NCI-H1930 (cell line): ENCODE measurements at regions not wholly inside any gene's neighbourhood (a gene's known extent, or its start where the extent isn't known, plus 50 kb on each side); places are given as distances from the start of the nearest gene placed in this dataset.
"Not testable (repeated sequence)": the region's sequence is repeated elsewhere in the genome, so short reads cannot be mapped to it uniquely, and the experiment has no call there.

Experiments used
- DNase-seq, 2 experiments: peaks; one replicate each; lab custom pipeline; 2025; lab: John Stamatoyannopoulos, UW

DNA sequence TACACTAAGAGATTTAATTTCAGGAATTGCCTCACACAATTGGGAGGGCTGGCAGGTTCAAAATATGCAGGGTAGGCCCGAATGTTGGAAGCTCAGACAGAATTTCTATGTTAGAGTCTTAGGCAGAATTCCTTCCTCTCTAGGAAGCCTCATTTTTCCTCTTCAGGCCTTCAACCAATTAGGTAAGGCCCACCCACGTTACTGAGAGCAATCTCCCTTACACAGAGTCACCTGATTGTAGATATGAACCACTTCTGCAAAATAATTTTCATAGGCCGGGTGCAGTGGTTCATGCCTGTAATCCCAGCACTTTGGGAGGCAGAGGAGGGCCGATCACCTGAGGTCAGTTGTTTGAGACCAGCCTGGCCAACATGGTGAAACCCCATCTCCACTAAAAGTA, 50.2 kb upstream of the HIVEP1 start:
- DNase-seq, result no peak

DNA sequence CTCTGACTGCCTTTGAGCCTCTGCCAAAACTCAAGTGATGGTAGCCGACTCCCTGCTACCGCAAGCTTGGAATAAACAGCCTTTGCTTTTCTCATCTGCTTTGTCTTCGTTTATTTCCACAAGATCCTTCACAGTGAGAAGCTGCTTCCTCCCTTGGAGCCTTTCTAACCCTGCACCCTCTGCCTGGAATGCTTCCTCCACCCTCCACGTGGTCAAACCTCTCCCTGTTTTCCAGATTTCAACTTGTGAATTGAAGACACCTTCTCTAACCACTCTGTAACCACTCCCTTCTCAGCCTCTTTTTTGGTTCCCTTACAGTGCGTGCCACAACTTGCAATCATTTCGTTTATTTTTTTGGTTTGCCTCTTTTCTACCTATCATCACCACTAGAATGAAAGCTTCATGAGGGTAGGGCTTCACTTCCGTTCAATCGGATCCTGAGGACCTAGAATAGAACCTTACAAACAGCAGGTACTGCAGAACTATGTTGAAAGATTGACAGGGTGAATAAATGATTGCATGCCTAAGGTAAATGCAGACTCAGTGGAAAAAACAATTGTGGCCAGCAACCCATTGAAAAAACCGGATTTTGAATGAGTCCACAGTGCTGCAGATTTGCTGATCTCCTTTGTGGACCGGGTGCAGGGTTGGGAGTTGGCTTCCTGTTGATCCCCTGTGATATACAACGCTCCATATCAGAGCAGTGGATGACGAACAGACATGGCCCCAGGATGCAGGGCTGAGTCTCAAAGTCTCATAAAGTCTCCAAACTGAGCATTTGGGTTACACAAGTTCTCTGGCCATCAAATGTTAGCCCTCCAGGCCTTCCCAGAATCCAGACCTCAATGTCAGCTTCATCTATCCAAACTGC, 51.0 kb upstream of the HIVEP1 start:
- no peak for DNase-seq

DNA sequence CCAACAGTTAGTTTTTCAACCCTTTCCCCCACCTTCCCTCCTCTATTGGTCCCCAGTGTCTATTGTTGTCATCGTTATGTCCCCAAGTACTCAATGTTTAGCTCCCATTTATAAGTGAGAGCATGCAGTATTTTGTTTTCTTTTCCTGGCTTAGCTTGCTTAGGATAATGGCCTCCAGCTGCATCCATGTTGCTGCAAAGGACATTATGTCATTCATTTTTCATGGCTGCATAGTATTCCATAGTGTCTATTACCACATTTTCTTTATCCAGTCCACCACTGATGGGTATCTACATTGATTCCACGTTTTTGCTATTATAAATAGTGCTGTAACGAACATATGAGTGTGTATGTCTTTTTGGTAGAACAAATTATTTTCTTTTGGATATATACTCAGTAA, 55.3 kb upstream of the HIVEP1 start:
- DNase-seq, result no peak

DNA sequence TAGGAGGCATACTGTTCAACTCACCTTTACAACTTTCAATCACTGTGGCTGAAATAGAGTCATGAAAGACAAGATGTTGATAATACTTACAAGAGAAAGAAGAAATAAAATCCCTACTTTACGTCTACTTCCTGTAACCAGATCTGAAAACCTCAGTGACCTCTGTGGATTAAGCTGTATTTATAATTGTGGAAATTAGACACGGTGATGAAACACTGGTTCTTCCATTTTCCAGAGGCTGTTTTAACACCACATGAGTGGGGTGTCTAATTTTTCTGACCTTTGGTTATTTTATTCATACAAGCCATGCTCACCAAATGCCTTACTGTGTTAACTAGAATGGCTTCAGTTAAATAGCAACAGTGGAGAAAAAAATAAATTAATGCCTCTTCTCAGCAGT, 58.5 kb upstream of the HIVEP1 start:
- no peak for DNase-seq

DNA sequence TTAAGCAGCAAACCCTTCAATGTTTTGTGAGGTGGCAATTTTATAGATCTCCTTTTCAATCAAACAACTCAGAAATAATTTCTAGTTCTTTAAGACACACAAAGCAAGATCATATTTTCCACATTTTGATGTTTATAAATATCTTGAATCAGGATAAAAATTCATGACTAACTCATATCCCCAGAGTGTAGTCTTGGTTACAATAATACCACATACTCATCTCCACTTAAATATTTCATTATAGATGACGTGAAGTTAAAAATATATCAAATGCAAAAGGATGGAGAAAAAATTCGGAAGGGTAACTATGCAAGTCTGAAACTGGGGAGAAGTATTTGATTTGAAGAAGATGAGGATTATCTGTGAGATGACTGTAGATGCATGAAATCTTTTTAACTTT, 59.8 kb upstream of the HIVEP1 start:
- no peak for DNase-seq

DNA sequence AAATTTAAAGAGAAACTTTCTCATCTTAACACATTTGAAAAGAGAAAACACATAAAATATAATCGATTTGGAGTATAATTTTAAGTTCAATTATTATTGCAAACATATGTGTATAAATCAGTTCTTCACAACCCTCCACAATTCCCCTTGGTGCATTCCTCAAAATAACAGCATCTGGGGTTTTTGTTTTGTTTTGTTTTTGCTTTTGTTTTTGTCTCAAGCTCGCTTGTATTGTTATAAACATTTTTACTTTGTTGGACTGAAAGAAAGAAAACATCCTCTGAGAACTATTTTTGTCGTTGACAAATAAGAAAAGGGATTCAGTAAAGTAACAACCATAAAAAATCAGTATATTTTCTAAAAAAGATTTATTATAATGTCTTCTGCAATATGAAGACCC, 60.2 kb upstream of the HIVEP1 start:
- DNase-seq, result no peak

DNA sequence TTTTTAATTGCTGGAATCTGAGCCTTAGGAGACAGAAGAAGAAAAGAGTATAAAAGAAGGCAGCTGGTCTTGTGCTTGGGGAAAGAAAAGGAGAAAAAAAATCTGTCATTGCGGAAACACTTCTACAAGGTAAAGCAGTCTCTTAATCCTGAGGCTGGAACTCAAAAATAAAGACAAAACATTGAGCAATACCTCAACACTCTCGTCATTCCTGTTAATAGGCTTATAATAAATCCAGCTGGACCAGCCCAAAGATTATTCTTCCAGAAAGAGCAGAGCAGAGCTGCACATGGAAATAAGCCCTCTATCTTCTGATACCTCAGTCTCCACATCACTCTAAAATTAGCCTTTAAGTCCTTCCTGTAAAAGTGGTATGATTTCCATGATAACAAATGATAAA, 62.0 kb upstream of the HIVEP1 start:
- no peak for DNase-seq

DNA sequence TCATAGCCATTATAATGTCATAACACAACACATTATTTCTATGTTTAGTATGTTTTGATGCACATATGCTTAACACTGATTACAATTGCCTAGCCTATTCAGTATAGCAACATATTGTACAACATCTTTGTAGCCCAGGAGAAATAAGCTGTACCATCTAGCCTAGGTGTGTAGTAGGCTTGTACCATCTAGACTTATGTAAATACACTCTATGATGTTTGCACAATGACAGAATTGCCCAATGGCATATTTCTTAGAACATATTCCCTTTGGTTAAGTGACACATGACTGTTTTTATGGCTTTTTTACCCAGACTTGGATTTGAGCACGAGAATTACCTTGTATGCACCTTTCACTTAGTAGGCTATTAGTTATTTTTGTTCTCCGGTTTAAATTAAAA, 64.5 kb upstream of the HIVEP1 start:
- DNase-seq, result no peak

DNA sequence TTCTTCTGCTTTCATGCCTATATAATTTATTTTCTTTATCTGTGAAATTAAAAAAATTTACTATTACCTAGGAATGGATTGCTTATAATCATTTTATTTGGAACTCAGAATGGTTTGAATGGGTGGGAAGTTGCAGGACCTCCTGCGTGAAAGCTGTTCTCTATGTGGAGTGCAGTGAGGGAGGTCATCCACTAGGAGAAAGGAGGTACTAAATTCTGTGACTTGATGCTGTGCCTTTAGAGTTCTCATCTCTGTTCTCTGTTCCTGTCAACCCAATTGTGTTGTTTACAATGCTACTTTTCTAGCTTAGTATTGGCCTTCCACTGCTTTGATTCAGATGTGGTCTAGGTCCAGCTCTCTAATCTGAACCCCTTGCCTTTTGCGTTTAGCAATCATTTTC, 65.0 kb upstream of the HIVEP1 start:
- no peak for DNase-seq

DNA sequence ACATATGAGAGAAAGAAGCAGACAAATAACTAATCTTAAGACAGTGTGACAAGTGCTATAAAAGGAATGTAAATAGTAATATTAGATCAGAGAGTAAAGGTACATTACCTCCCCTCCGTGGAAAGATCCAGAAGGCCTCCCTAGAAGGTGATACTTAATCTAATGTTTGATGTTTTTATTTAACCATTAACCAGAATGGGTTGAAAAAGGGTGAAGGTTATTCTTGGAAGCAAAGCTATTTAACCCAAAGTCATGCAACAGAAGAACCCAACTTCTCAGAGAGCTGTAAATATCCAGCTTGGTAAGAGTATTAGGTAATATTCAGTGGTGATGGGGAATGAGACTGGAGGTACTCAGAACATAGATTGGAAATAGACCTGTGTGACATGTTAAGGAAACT, 68.0 kb upstream of the HIVEP1 start:
- no peak for DNase-seq

DNA sequence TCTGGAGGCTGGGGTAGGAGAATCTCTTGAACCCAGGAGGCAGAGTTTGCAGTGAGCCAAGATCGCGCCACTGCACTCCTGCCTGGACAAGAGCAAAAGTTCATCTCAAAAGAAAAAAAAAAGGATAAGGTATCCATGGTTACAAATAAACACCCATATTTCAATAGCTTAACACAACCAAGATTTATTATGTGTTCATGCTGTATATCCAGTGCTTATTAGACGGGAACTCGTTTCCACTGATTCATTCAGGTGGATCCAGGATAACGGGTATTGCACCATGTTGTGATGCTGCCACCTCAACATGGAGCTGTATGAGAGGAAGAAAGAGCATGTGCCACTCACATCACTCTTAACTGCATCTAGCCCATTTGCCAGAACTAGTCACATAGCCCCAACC, 69.1 kb upstream of the HIVEP1 start:
- no peak for DNase-seq

DNA sequence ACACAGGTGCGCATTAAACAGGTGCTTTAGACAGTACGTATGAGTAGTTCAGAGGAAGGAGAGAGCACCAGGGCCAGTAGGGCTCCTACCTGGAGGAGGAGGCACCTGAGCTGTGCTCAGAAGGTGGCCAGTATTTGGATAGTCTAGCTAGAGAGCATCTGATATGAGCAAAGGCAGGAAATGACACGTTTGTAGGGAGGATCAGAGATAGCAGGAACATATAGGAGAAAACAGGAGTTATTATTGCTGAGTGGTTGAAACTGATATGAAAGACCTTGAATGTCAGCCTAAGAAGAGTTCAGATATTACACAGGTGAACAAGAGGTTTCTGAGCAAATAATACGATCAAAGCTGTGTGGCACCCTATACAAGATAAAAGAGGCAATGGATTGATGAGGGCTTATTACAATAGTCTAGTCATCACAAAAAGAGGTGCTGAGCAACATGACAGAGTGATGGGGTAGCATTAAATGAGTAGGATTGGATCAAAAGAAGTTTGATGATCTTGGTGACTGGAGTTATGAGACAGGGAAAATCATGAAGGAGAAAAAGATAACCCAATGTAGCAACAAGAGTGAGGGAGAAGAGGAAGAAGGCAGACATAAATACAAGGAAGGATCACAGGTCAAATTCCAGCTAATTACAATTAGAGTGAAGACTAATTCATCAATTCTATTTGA, 69.8 kb upstream of the HIVEP1 start:
- no peak for DNase-seq

DNA sequence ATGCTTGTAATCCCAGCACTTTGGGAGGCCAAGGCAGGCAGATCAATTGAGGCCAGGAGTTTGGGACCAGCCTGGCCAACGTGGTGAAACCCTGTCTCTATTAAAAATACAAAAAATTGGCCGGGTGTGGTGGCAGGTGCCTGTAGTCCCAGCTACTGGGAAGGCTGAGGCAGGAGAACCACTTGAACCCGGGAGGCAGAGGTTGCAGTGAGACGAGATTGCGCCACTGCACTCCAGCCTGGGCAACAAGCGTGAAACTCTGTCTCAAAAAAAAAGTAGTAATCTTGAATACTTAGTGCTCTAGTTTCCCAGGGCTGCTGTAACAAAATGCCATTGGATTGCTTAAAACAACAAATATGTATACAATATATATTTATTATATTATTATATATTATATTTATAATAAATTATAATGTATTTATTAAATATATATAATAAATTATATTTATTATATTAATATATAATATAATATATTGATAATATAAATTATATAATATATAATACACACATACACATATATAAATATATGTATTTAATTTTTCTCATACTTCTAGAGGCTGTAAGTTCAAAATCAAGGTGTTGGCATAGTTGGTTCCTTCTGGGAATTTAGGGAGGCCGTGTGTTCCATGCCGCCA, 71.5 kb upstream of the HIVEP1 start:
- not testable (repeated sequence) for DNase-seq

DNA sequence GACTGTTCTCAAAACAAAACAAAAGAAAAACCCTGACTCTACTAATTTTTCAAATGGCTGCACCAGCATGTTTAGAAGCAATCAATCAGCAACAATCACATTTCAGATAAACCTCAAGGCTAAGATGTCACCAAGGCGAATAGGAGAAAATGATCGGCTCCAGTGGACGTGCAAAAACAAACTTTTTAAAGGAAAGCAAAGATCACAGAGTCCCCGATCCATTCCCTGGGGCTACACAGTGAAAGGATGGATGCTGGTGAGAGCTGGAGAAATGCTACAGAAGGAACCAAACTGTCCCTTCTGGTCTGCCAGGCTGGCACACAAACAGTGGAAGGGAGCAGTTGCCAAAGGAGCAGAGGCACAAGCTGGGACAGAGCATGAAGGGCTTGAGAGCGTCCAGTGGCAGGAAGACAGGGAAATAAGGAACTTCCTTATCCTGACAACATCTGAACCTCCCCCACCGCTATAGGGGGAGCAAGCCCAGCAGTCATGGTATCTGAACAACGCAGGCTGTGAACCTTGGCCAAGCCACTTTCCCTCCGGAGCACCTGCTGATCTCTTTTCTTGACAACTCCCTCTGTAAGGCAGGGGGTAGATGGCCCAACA, 73.7 kb upstream of the HIVEP1 start:
- no peak for DNase-seq

DNA sequence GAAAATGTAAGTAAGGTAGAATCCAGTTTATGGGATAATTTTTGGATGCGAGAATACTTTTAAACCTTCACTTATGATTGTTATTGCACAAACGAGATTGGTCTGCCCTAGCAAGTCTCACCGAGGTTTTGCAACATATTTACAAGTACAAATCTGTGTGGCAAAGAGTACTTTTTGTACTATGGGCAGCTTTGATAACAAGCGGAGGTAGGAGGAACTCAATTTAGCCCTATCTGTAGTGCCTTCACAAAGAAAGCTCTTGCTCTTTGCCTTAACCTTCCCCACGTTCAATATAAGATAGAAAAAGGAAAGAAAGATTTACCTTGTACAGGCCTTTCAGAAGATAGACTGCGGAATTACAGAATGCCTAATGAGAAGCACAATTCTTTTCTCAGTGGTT, 77.5 kb upstream of the HIVEP1 start:
- no peak for DNase-seq

DNA sequence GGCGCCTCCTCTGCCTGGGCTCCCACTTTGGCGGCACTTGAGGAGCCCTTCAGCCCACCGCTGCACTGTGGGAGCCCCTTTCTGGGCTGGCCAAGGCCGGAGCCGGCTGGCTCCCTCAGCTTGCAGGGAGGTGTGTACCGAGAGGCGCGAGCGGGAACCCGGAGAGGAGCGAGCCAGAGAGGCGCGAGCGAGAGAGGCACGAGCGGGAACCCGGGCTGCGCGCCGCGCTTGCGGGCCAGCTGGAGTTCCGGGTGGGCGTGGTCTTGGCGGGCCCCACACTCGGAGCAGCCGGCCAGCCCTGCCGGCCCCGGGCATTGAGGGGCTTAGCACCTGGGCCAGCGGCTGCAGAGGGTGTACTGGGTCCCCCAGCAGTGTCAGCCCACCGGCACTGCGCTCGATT, 79.2 kb upstream of the HIVEP1 start:
- DNase-seq, result not testable (repeated sequence)

DNA sequence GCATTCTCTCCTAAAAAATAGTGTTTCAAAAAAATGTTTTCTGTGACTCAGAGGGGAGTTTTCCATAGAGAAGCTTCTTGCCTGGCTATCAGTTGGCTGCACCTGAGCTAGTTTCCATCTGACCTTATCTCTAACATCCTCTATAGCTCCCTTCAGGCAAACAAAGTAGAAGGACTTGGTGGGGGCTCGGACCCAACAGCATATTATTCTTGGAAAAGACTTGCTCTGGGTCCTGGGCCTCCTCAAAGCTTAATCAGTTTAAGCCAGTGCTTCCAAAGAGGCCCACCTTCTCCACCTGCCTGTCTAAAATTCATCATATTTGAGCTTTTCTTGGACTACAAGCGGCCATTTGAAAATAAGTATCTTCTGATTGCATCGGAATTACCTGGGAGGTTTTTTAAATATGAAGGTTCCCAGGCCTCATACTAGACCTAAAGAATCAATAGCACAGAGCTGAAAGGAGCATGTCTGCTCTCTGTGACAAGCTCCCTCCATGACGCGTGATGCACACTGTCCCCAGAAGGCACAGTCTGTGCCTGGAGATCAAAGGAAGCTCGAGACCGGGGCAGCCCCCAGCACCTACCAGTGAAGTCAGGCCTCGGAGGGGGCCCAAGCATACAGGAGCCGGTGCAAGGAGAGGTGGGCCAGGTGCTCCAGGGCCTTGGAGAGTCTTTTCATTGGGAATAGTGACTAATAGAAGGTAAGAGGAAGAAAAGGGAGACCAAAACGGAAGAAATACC, 80.6 kb upstream of the HIVEP1 start:
- DNase-seq, result no peak

DNA sequence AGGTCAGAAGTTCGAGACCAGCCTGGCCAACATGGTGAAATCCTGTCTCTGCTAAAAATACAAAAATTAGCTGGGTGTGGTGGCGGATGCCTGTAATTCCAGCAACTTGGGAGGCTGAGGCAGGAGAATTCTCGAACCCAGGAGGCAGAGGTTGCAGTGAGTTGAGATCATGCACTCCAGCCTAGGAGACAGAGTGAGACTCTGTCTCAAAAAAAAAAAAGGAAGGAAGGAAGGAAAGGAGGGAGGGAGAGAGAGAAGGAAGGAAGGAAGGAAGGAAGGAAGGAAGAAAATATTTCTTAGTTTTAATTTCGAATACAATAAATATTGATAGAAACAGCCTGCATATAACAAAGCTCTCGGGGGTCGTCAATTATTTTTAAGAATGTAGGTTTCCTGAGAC, 81.3 kb upstream of the HIVEP1 start:
- not testable (repeated sequence) for DNase-seq

DNA sequence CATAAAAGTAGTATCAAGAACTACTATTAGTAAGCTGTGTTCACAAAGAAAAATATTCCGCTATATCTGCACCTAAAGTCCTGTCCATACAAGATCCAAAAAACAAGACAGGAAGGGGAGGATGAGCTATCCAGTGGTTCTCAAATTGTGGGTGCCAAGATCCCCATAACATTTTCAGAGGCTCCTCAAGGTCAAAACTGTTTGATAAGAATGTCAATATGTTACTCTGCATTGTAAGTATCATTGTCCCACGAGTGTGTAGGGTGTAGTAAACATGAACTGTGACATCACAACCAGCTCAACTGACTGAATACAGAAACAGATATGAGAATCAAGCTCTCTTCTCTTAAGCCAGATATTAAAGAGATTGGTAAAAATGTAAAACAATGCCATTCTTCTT, 81.9 kb upstream of the HIVEP1 start:
- no peak for DNase-seq

DNA sequence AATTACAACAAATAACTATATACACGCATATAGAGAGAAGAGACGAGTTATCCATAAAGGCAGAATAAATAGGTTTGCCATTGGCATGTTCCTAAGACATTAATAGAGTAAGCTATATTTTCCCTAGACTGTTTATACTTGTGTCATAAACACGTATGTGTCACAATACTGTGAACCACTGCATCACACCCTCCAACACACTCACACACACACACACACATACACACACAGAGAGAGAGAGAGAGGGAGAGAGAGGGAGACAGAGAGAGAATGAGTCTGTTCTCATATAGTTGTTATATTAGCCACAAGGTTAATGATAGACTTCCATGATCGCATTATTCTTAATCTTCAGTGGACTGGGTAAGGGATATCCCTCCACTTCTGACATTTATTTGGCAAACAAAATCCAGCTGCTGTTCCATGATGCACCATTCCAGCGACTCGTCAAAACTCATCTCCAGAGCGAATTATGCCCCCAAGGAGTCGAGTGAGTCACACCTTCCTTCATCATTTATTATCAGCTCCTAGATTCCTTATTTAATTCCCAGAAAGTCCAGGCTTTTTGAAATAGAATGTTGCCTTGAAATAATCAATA, 82.8 kb upstream of the HIVEP1 start:
- DNase-seq, result no peak

DNA sequence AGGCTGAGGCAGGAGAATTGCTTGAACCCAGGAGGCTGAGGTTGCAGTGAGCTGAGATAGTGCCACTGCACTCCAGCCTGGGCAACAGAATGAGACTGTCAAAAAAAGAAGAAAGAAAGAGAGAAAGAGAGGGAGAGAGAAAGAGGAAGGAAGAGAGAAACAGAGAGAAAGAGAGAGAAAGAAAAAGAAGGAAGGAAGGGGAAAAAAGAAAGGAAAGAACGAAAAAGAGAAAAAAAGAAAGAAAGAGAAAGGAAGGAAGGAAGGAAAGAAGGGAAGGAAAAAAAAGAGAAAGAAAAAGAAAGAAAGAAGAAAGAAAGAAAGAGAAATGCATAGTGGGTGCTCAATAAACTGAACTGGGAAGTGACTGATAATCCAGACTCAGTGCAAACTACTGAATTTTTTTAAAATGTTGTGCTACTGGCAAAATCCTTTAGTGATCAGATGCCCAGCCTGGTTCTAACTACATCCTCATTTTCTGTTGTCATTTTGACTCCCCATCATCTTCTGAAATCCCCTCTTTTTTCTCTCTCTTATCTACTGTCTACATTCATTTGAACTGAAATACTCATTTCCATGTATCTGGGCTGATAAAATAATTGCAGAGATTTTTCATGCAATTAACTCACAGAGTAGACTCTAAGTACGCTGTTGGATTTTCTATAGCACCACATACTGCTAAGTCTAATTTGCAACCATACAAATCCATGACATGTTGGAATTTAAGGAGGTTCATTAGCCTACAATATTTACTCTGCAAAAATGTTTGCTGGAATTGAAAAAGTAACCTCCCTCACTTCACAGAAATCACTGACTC, 85.3 kb upstream of the HIVEP1 start:
- DNase-seq, result no peak
